Ramos (cell line): ENCODE measurements at regions not wholly inside any gene's neighbourhood (a gene's known extent, or its start where the extent isn't known, plus 50 kb on each side); places are given as distances from the start of the nearest gene placed in this dataset.

Source experiments
- in situ Hi-C: fragments of 300-500 bp; cut with MboI; formaldehyde crosslinking; loops from one replicate; pipeline ENCODE4 v1.14.3; 2022; ENCODE audit warnings: low sequenced_read_pairs; ENCODE audit not compliant: unreplicated experiment

- in situ Hi-C loops = no loop called here
Observed at GRCh38 chr10:57815949-57816348, 451.7 kb downstream of the IPMK start.

- in situ Hi-C loops = no loop called here
Observed at GRCh38 chr10:57809961-57810360, 457.7 kb downstream of the IPMK start.

- in situ Hi-C loops = no loop called here
Observed at GRCh38 chr10:57807906-57808305, 459.8 kb downstream of the IPMK start.

- in situ Hi-C loops = no loop called here
Observed at GRCh38 chr10:57806675-57807074, 461.0 kb downstream of the IPMK start.

- in situ Hi-C loops = no loop called here
Observed at GRCh38 chr10:57799625-57800024, 468.1 kb downstream of the IPMK start.

GRCh38 chr10:57798830-57799229 is 468.9 kb downstream of the IPMK start:
- in situ Hi-C loops = no loop called here

- in situ Hi-C loops = no loop called here
Observed at GRCh38 chr10:57791546-57791945, 476.1 kb downstream of the IPMK start.

- in situ Hi-C loops = no loop called here
Observed at GRCh38 chr10:57790703-57791102, 477.0 kb downstream of the IPMK start.

GRCh38 chr10:57788117-57788516 is 479.6 kb downstream of the IPMK start:
- in situ Hi-C loops = no loop called here

- in situ Hi-C loops = no loop called here
Observed at GRCh38 chr10:57786850-57787750, 480.6 kb downstream of the IPMK start.

GRCh38 chr10:57786331-57786730 is 481.4 kb downstream of the IPMK start:
- in situ Hi-C loops = no loop called here

- in situ Hi-C loops = no loop called here
Observed at GRCh38 chr10:57785546-57785945, 482.1 kb downstream of the IPMK start.

- in situ Hi-C loops = no loop called here
Observed at GRCh38 chr10:57785068-57785467, 482.6 kb downstream of the IPMK start.

GRCh38 chr10:57776688-57777432 is 490.8 kb downstream of the IPMK start:
- in situ Hi-C loops = no loop called here

- in situ Hi-C loops = no loop called here
Observed at GRCh38 chr10:57775250-57775649, 492.4 kb downstream of the IPMK start.

GRCh38 chr10:57769298-57769697 is 498.4 kb downstream of the IPMK start:
- in situ Hi-C loops = no loop called here

GRCh38 chr10:57759777-57760176 is 507.9 kb downstream of the IPMK start:
- in situ Hi-C loops = no loop called here

- in situ Hi-C loops = no loop called here
Observed at GRCh38 chr10:57754803-57755202, 512.9 kb downstream of the IPMK start.

GRCh38 chr10:57743711-57744110 is 524.0 kb downstream of the IPMK start:
- in situ Hi-C loops = no loop called here

- in situ Hi-C loops = no loop called here
Observed at GRCh38 chr10:57741751-57742150, 525.9 kb downstream of the IPMK start.

GRCh38 chr10:57723305-57723704 is 544.4 kb downstream of the IPMK start:
- in situ Hi-C loops = no loop called here
